Mesothelial cell of epicardium (in vitro differentiated cells): ENCODE measurements at regions not wholly inside any gene's neighbourhood (a gene's known extent, or its start where the extent isn't known, plus 50 kb on each side); places are given as distances from the start of the nearest gene placed in this dataset.

Experiments used
- DNase-seq, 2 experiments: peaks; one replicate each; pipeline ENCODE4 v3.0.0; 2021; ENCODE audit warnings: low spot score in 2 of 2; ENCODE audit not compliant: unreplicated experiment in 2 of 2
- H3K27ac Mint-ChIP-seq: 2 replicates; pipeline ENCODE4 v1.8.0; 2021; ENCODE audit warnings: mixed read lengths
- H3K27me3 Mint-ChIP-seq: 2 replicates; pipeline ENCODE4 v1.8.0; 2021; ENCODE audit warnings: low read depth, mixed read lengths
- H3K36me3 Mint-ChIP-seq: 2 replicates; pipeline ENCODE4 v1.8.0; 2021; ENCODE audit warnings: mixed read lengths
- H3K4me1 Mint-ChIP-seq: 2 replicates; pipeline ENCODE4 v1.8.0; 2021; ENCODE audit warnings: mixed read lengths
- H3K4me3 Mint-ChIP-seq: 2 replicates; pipeline ENCODE4 v1.8.0; 2021; ENCODE audit warnings: mild to moderate bottlenecking, moderate library complexity, mixed read lengths
- H3K9me3 Mint-ChIP-seq: 2 replicates; pipeline ENCODE4 v1.8.0; 2021; ENCODE audit warnings: mixed read lengths
- CTCF ChIP-seq: fragments of 200-600 bp; sonication (generic); IDR thresholded peaks from one replicate; pipeline ENCODE4 v1.5.0; 2021; ENCODE audit warnings: antibody characterized with exemption; ENCODE audit not compliant: unreplicated experiment

DNA sequence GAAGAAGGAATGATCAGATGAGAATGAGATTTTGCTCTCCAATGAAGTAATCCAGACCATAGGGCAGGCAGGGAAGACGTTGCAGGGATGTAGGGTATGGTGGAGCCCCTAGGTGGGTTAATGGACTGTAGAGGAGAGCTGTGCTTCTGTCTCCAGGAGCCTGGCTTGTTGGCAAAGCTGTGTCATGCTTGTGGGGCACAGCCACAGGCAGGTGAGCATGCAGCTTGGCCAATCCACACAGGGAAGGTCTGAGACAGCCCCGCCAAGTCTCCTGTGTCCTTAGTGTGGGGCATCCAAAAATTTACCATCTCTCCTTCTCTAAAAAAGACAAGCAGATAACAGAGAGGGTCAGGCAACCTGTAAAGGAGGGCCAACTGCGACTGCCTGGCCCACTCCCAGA lies 71.4 kb upstream of the FLT1 start:
- Mint-ChIP-seq H3K4me3 (no peak overlapping the region), H3K4me1 (peaks cover 30% of the 10 kb centered on the region), H3K27ac (no peak overlapping the region), H3K27me3 (no peaks in the 10 kb centered on the region), H3K36me3 (no peaks in the 10 kb centered on the region), H3K9me3 (no peaks in the 10 kb centered on the region)
- no peak for DNase-seq
- TF ChIP-seq CTCF: no peak

DNA sequence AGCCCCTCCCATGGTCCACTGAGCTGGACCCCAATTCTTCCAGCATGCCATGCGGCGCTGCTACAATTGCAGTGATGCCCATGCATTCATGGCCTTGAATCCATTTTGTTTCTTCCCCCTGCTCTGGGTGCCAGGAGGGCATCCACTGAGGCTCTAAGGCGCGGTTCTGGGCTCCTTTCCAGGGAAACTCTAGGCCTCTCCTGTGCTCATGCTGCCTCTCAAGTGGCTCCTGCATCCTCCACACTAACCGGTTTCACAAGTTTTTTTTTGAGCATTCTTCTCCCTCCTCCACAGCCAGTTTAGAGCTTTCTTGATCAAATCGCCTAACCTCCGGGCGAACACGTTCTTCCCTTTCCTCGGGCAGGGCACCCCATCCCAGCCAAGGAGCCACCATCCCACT lies 69.1 kb upstream of the FLT1 start:
- H3K27ac Mint-ChIP-seq: peak overlapping the region; percentile 71

GRCh38 chr13:28563609-28564008 lies 68.7 kb upstream of the FLT1 start:
- DNase-seq: no peak
- TF ChIP-seq CTCF: no peak
- Mint-ChIP-seq H3K4me1 (peaks cover 26% of the 10 kb centered on the region), H3K36me3 (no peaks in the 10 kb centered on the region), H3K9me3 (no peaks in the 10 kb centered on the region), H3K27me3 (no peaks in the 10 kb centered on the region), H3K27ac (peak overlapping the region; percentile 71), H3K4me3 (no peak overlapping the region)

More for the DNA sequence above, 69.1 kb upstream of the FLT1 start:
- no peak overlapping the region for H3K4me3 Mint-ChIP-seq
- no peak for DNase-seq
- no peaks in the 10 kb centered on the region for H3K9me3 Mint-ChIP-seq
- H3K36me3 Mint-ChIP-seq: no peaks in the 10 kb centered on the region
- peaks cover 30% of the 10 kb centered on the region for H3K4me1 Mint-ChIP-seq
- no peaks in the 10 kb centered on the region for H3K27me3 Mint-ChIP-seq
- TF ChIP-seq CTCF: no peak

- TF ChIP-seq CTCF: no peak
- Mint-ChIP-seq H3K4me1 (peaks cover 32% of the 10 kb centered on the region), H3K9me3 (no peaks in the 10 kb centered on the region), H3K27ac (no peak overlapping the region), H3K36me3 (no peaks in the 10 kb centered on the region), H3K4me3 (no peak overlapping the region), H3K27me3 (no peaks in the 10 kb centered on the region)
- DNase-seq: no peak
Measured at GRCh38 chr13:28560612-28561011, 65.7 kb upstream of the FLT1 start.

GRCh38 chr13:28559636-28560259 lies 64.8 kb upstream of the FLT1 start:
- no peaks in the 10 kb centered on the region for H3K9me3 Mint-ChIP-seq
- TF ChIP-seq CTCF: no peak
- H3K4me1 Mint-ChIP-seq: peaks cover 33% of the 10 kb centered on the region
- H3K27ac Mint-ChIP-seq: no peak overlapping the region
- no peaks in the 10 kb centered on the region for H3K36me3 Mint-ChIP-seq
- DNase-seq: no peak
- no peak overlapping the region for H3K4me3 Mint-ChIP-seq
- H3K27me3 Mint-ChIP-seq: no peaks in the 10 kb centered on the region

GRCh38 chr13:28558567-28558966 lies 63.6 kb upstream of the FLT1 start:
- DNase-seq: no peak
- H3K36me3 Mint-ChIP-seq: no peaks in the 10 kb centered on the region
- TF ChIP-seq CTCF: no peak
- peaks cover 21% of the 10 kb centered on the region for H3K4me1 Mint-ChIP-seq
- H3K27ac Mint-ChIP-seq: peak overlapping the region; percentile 91
- H3K27me3 Mint-ChIP-seq: no peaks in the 10 kb centered on the region
- no peaks in the 10 kb centered on the region for H3K9me3 Mint-ChIP-seq
- H3K4me3 Mint-ChIP-seq: no peak overlapping the region
